Effector memory CD8-positive, alpha-beta T cell (primary cell): ENCODE measurements at regions not wholly inside any gene's neighbourhood (a gene's known extent, or its start where the extent isn't known, plus 50 kb on each side); places are given as distances from the start of the nearest gene placed in this dataset.
"Not testable (repeated sequence)": the region's sequence is repeated elsewhere in the genome, so short reads cannot be mapped to it uniquely, and the experiment has no call there.

ENCODE experiments used
- ATAC-seq: fragments of 150-1000 bp; cut with Tn5 transposase; replicated peaks from 2 replicates; pipeline ENCODE4 v1.10.0; 2021; ENCODE audit warnings: mild to moderate bottlenecking, moderate library complexity
- DNase-seq, 3 experiments: peaks; one replicate each; pipeline ENCODE4 v3.0.0; 2021
- H3K27ac Mint-ChIP-seq, 2 donors: one replicate each; pipeline ENCODE4 v1.8.0; 2022; ENCODE audit warnings: mild to moderate bottlenecking in 2 of 2, mixed read lengths in 2 of 2, moderate library complexity in 2 of 2
- H3K27me3 Mint-ChIP-seq, 2 donors: one replicate each; pipeline ENCODE4 v1.8.0; 2022; ENCODE audit warnings: mixed read lengths in 2 of 2
- H3K36me3 Mint-ChIP-seq: one replicate; pipeline ENCODE4 v1.8.0; 2022; ENCODE audit warnings: mild to moderate bottlenecking, moderate library complexity, mixed read lengths; ENCODE audit not compliant: insufficient read depth
- H3K4me1 Mint-ChIP-seq, 2 donors: one replicate each; pipeline ENCODE4 v1.8.0; 2022; ENCODE audit warnings: low read depth in 2 of 2, mixed read lengths in 2 of 2
- H3K4me3 Mint-ChIP-seq, 2 donors: one replicate each; pipeline ENCODE4 v1.8.0; 2022; ENCODE audit warnings: mild to moderate bottlenecking in 2 of 2, mixed read lengths in 2 of 2, moderate library complexity in 2 of 2
- H3K9me3 Mint-ChIP-seq, 2 donors: one replicate each; pipeline ENCODE4 v1.8.0; 2022; ENCODE audit warnings: mixed read lengths in 2 of 2

- no peaks in the 10 kb centered on the region for H3K4me1 Mint-ChIP-seq
- no peak for DNase-seq
- no peak overlapping the region for H3K4me3 Mint-ChIP-seq
- no peak for ATAC-seq
- H3K9me3 Mint-ChIP-seq: peaks cover 10 to 13% of the 10 kb centered on the region in 2 donors
- H3K27me3 Mint-ChIP-seq: no peaks in the 10 kb centered on the region
- no peak overlapping the region for H3K27ac Mint-ChIP-seq
- no peaks in the 10 kb centered on the region for H3K36me3 Mint-ChIP-seq
Measured at GRCh38 chr3:5666455-5666854, 478.9 kb downstream of the EDEM1 start.

GRCh38 chr3:5673521-5673920 is 486.0 kb downstream of the EDEM1 start:
- Mint-ChIP-seq H3K9me3 (peaks cover 13 to 14% of the 10 kb centered on the region in 2 donors), H3K27ac (no peak overlapping the region), H3K27me3 (no peaks in the 10 kb centered on the region), H3K4me1 (no peaks in the 10 kb centered on the region), H3K4me3 (no peak overlapping the region), H3K36me3 (no peaks in the 10 kb centered on the region)
- no peak for DNase-seq
- no peak for ATAC-seq

GRCh38 chr3:5675319-5675718 is 487.8 kb downstream of the EDEM1 start:
- no peak overlapping the region for H3K27ac Mint-ChIP-seq
- H3K9me3 Mint-ChIP-seq: peaks cover 13 to 16% of the 10 kb centered on the region in 2 donors
- DNase-seq (no peak), ATAC-seq (no peak)
- no peaks in the 10 kb centered on the region for H3K36me3 Mint-ChIP-seq
- no peaks in the 10 kb centered on the region for H3K27me3 Mint-ChIP-seq
- H3K4me1 Mint-ChIP-seq: no peaks in the 10 kb centered on the region
- H3K4me3 Mint-ChIP-seq: no peak overlapping the region

- ATAC-seq (no peak), DNase-seq (no peak)
- Mint-ChIP-seq H3K4me3 (no peak overlapping the region), H3K4me1 (no peaks in the 10 kb centered on the region), H3K9me3 (peaks cover 13 to 16% of the 10 kb centered on the region in 2 donors), H3K27me3 (no peaks in the 10 kb centered on the region), H3K36me3 (no peaks in the 10 kb centered on the region), H3K27ac (no peak overlapping the region)
Measured at GRCh38 chr3:5677555-5677954, 490.0 kb downstream of the EDEM1 start.

- ATAC-seq (no peak), DNase-seq (no peak)
- no peaks in the 10 kb centered on the region for H3K36me3 Mint-ChIP-seq
- peaks cover 13 to 16% of the 10 kb centered on the region in 2 donors for H3K9me3 Mint-ChIP-seq
- H3K27me3 Mint-ChIP-seq: no peaks in the 10 kb centered on the region
- no peak overlapping the region for H3K27ac Mint-ChIP-seq
- H3K4me3 Mint-ChIP-seq: no peak overlapping the region
- H3K4me1 Mint-ChIP-seq: no peaks in the 10 kb centered on the region
Measured at GRCh38 chr3:5678248-5678647, 490.7 kb downstream of the EDEM1 start.

GRCh38 chr3:5678844-5679243 is 491.3 kb downstream of the EDEM1 start:
- DNase-seq: no peak
- Mint-ChIP-seq H3K27ac (no peak overlapping the region), H3K36me3 (no peaks in the 10 kb centered on the region), H3K27me3 (no peaks in the 10 kb centered on the region), H3K4me1 (no peaks in the 10 kb centered on the region), H3K4me3 (no peak overlapping the region), H3K9me3 (peaks cover 13 to 16% of the 10 kb centered on the region in 2 donors)
- no peak for ATAC-seq

- Mint-ChIP-seq H3K36me3 (no peaks in the 10 kb centered on the region), H3K27me3 (no peaks in the 10 kb centered on the region), H3K9me3 (peaks cover 15 to 21% of the 10 kb centered on the region in 2 donors), H3K4me3 (no peak overlapping the region), H3K4me1 (no peaks in the 10 kb centered on the region), H3K27ac (no peak overlapping the region)
- DNase-seq: no peak
- ATAC-seq: no peak
Measured at GRCh38 chr3:5687230-5687629, 499.7 kb downstream of the EDEM1 start.

GRCh38 chr3:5690490-5690889 is 503.0 kb downstream of the EDEM1 start:
- Mint-ChIP-seq H3K27ac (no peak overlapping the region), H3K36me3 (no peaks in the 10 kb centered on the region), H3K27me3 (no peaks in the 10 kb centered on the region), H3K4me1 (no peaks in the 10 kb centered on the region), H3K4me3 (no peak overlapping the region), H3K9me3 (peaks cover 16 to 34% of the 10 kb centered on the region in 2 donors)
- DNase-seq (no peak), ATAC-seq (no peak)

GRCh38 chr3:5690904-5691532 is 503.5 kb downstream of the EDEM1 start:
- H3K4me1 Mint-ChIP-seq: no peaks in the 10 kb centered on the region
- no peaks in the 10 kb centered on the region for H3K36me3 Mint-ChIP-seq
- ATAC-seq (no peak), DNase-seq (no peak)
- H3K4me3 Mint-ChIP-seq: no peak overlapping the region
- no peak overlapping the region for H3K27ac Mint-ChIP-seq
- H3K27me3 Mint-ChIP-seq: no peaks in the 10 kb centered on the region
- H3K9me3 Mint-ChIP-seq: peaks cover 13 to 34% of the 10 kb centered on the region in 2 donors

GRCh38 chr3:5692446-5692845 is 504.9 kb downstream of the EDEM1 start:
- H3K27ac Mint-ChIP-seq: no peak overlapping the region
- H3K27me3 Mint-ChIP-seq: no peaks in the 10 kb centered on the region
- no peaks in the 10 kb centered on the region for H3K4me1 Mint-ChIP-seq
- peaks cover 13 to 25% of the 10 kb centered on the region in 2 donors for H3K9me3 Mint-ChIP-seq
- ATAC-seq (no peak), DNase-seq (no peak)
- H3K36me3 Mint-ChIP-seq: no peaks in the 10 kb centered on the region
- H3K4me3 Mint-ChIP-seq: no peak overlapping the region

GRCh38 chr3:5694266-5694665 is 506.8 kb downstream of the EDEM1 start:
- no peak overlapping the region for H3K27ac Mint-ChIP-seq
- no peaks in the 10 kb centered on the region for H3K36me3 Mint-ChIP-seq
- no peaks in the 10 kb centered on the region for H3K4me1 Mint-ChIP-seq
- H3K4me3 Mint-ChIP-seq: no peak overlapping the region
- no peak for ATAC-seq
- H3K9me3 Mint-ChIP-seq: peaks cover 12 to 28% of the 10 kb centered on the region in 2 donors
- H3K27me3 Mint-ChIP-seq: no peaks in the 10 kb centered on the region
- DNase-seq: no peak

- no peak for DNase-seq
- Mint-ChIP-seq H3K9me3 (peaks cover 5 to 15% of the 10 kb centered on the region in 2 donors), H3K27me3 (no peaks in the 10 kb centered on the region), H3K4me3 (no peak overlapping the region), H3K4me1 (no peaks in the 10 kb centered on the region), H3K36me3 (no peaks in the 10 kb centered on the region), H3K27ac (no peak overlapping the region)
- no peak for ATAC-seq
Measured at GRCh38 chr3:5698851-5699250, 511.3 kb downstream of the EDEM1 start.

GRCh38 chr3:5699313-5699712 is 511.8 kb downstream of the EDEM1 start:
- no peaks in the 10 kb centered on the region for H3K27me3 Mint-ChIP-seq
- DNase-seq: no peak
- no peaks in the 10 kb centered on the region for H3K4me1 Mint-ChIP-seq
- H3K36me3 Mint-ChIP-seq: no peaks in the 10 kb centered on the region
- peaks cover 5 to 15% of the 10 kb centered on the region in 2 donors for H3K9me3 Mint-ChIP-seq
- no peak overlapping the region for H3K27ac Mint-ChIP-seq
- ATAC-seq: no peak
- H3K4me3 Mint-ChIP-seq: no peak overlapping the region

GRCh38 chr3:5699811-5700210 is 512.3 kb downstream of the EDEM1 start:
- Mint-ChIP-seq H3K36me3 (no peaks in the 10 kb centered on the region), H3K9me3 (peaks cover 5 to 15% of the 10 kb centered on the region in 2 donors), H3K4me1 (no peaks in the 10 kb centered on the region), H3K27me3 (no peaks in the 10 kb centered on the region), H3K27ac (no peak overlapping the region), H3K4me3 (no peak overlapping the region)
- DNase-seq (no peak), ATAC-seq (no peak)

- not testable (repeated sequence) for H3K27ac Mint-ChIP-seq, H3K36me3 Mint-ChIP-seq, ATAC-seq, DNase-seq, H3K27me3 Mint-ChIP-seq, H3K4me1 Mint-ChIP-seq, H3K4me3 Mint-ChIP-seq
- H3K9me3 Mint-ChIP-seq: peaks cover 5 to 15% of the 10 kb centered on the region in 2 donors
Measured at GRCh38 chr3:5701005-5701404, 513.5 kb downstream of the EDEM1 start.
